NCI-H2196 treated with DMSO at 0.1 percent for 48 hours (cell line): ENCODE measurements at regions not wholly inside any gene's neighbourhood (a gene's known extent, or its start where the extent isn't known, plus 50 kb on each side); places are given as distances from the start of the nearest gene placed in this dataset.
"Not testable (repeated sequence)": the region's sequence is repeated elsewhere in the genome, so short reads cannot be mapped to it uniquely, and the experiment has no call there.

Experiments
- DNase-seq: peaks from one replicate; lab custom pipeline; 2025; ENCODE audit not compliant: unreplicated experiment; lab: John Stamatoyannopoulos, UW

GRCh38 chr11:38751421-38751820 is 2153.4 kb upstream of the RAG2 start:
- no peak for DNase-seq

- not testable (repeated sequence) for DNase-seq
Observed at GRCh38 chr11:38746516-38746915, 2148.5 kb upstream of the RAG2 start.

GRCh38 chr11:38723361-38723760 is 2125.3 kb upstream of the RAG2 start:
- no peak for DNase-seq

- DNase-seq: no peak
Observed at GRCh38 chr11:38721586-38722315, 2123.7 kb upstream of the RAG2 start.

GRCh38 chr11:38718659-38719058 is 2120.6 kb upstream of the RAG2 start:
- DNase-seq: no peak

GRCh38 chr11:38718049-38718448 is 2120.0 kb upstream of the RAG2 start:
- DNase-seq: no peak

GRCh38 chr11:38711110-38711509 is 2113.1 kb upstream of the RAG2 start:
- DNase-seq: no peak

- DNase-seq: no peak
Observed at GRCh38 chr11:38710262-38710661, 2112.2 kb upstream of the RAG2 start.

- no peak for DNase-seq
Observed at GRCh38 chr11:38700111-38700510, 2102.1 kb upstream of the RAG2 start.

- DNase-seq: no peak
Observed at GRCh38 chr11:38693306-38693705, 2095.3 kb upstream of the RAG2 start.

- DNase-seq: not testable (repeated sequence)
Observed at GRCh38 chr11:38690211-38690610, 2092.2 kb upstream of the RAG2 start.

- DNase-seq: no peak
Observed at GRCh38 chr11:38687008-38687407, 2089.0 kb upstream of the RAG2 start.

GRCh38 chr11:38683484-38683883 is 2085.4 kb upstream of the RAG2 start:
- no peak for DNase-seq

- no peak for DNase-seq
Observed at GRCh38 chr11:38680746-38681145, 2082.7 kb upstream of the RAG2 start.

GRCh38 chr11:38680166-38680565 is 2082.1 kb upstream of the RAG2 start:
- no peak for DNase-seq

- DNase-seq: no peak
Observed at GRCh38 chr11:38672445-38672844, 2074.4 kb upstream of the RAG2 start.

- DNase-seq: no peak
Observed at GRCh38 chr11:38667359-38667758, 2069.3 kb upstream of the RAG2 start.

GRCh38 chr11:38648604-38649003 is 2050.6 kb upstream of the RAG2 start:
- no peak for DNase-seq

GRCh38 chr11:38646382-38646781 is 2048.3 kb upstream of the RAG2 start:
- DNase-seq: no peak

- no peak for DNase-seq
Observed at GRCh38 chr11:38640854-38641253, 2042.8 kb upstream of the RAG2 start.

GRCh38 chr11:38612701-38613100 is 2014.7 kb upstream of the RAG2 start:
- DNase-seq: no peak

- DNase-seq: not testable (repeated sequence)
Observed at GRCh38 chr11:38601371-38601770, 2003.3 kb upstream of the RAG2 start.

- no peak for DNase-seq
Observed at GRCh38 chr11:38598418-38598817, 2000.4 kb upstream of the RAG2 start.
